Keratinocyte (primary cell): ENCODE measurements at regions not wholly inside any gene's neighbourhood (a gene's known extent, or its start where the extent isn't known, plus 50 kb on each side); places are given as distances from the start of the nearest gene placed in this dataset.

Experiments
- DNase-seq: peaks from one replicate; pipeline ENCODE4 v3.0.0-alpha.2; 2011; ENCODE audit warnings: low read depth, missing footprints, low spot score
- FAIRE-seq: peaks from 2 replicates; lab custom pipeline; 2011; peaks lifted over from hg19 to GRCh38; lab: Jason Lieb, UNC
- H2AFZ ChIP-seq: 2 replicates; pipeline ENCODE4 v1.6.0; 2012; ENCODE audit warnings: low read length, control low read depth, inconsistent platforms; ENCODE audit not compliant: control insufficient read depth
- H3K27ac ChIP-seq: 2 replicates; pipeline ENCODE4 v1.5.1; 2011; ENCODE audit warnings: low read length; ENCODE audit not compliant: control insufficient read depth, insufficient read depth
- H3K27me3 ChIP-seq: 3 replicates; pipeline ENCODE4 v1.6.0; 2011; ENCODE audit warnings: low read length; ENCODE audit not compliant: control insufficient read depth, insufficient read depth; ENCODE audit errors: extremely low read depth
- H3K36me3 ChIP-seq, 2 experiments: 2 replicates in 1 of 2; 3 replicates in 1 of 2; pipeline ENCODE4 v1.5.1; 2011; ENCODE audit warnings: low read length in 2 of 2, mild to moderate bottlenecking in 1 of 2; ENCODE audit not compliant: control insufficient read depth in 2 of 2, insufficient read depth in 2 of 2; ENCODE audit errors: extremely low read depth in 1 of 2
- H3K4me1 ChIP-seq: 3 replicates; pipeline ENCODE4 v1.5.1; 2011; ENCODE audit warnings: low read length; ENCODE audit not compliant: control insufficient read depth, insufficient read depth; ENCODE audit errors: extremely low read depth
- H3K4me2 ChIP-seq: 3 replicates; pipeline ENCODE4 v1.6.0; 2011; ENCODE audit warnings: low read depth, low read length; ENCODE audit not compliant: control insufficient read depth, insufficient read depth; ENCODE audit errors: extremely low read depth
- H3K4me3 ChIP-seq, 3 experiments: fragments of 200-600 bp in 1 of 3; sonication (generic) in 1 of 3; 2 replicates in 2 of 3; 3 replicates in 1 of 3; pipeline ENCODE4 v1.5.1; 2011 to 2016; ENCODE audit warnings: low read length in 3 of 3, mild to moderate bottlenecking in 3 of 3, control low read depth in 2 of 3, inconsistent platforms in 1 of 3, low read depth in 1 of 3, mixed read lengths in 1 of 3, mixed run types in 1 of 3, moderate library complexity in 1 of 3; ENCODE audit not compliant: control insufficient read depth in 2 of 3, insufficient read depth in 2 of 3; ENCODE audit errors: extremely low read depth in 1 of 3
- H3K79me2 ChIP-seq: 2 replicates; pipeline ENCODE4 v1.6.0; 2012; ENCODE audit warnings: low read length; ENCODE audit not compliant: control insufficient read depth, insufficient read depth
- H3K9ac ChIP-seq: 3 replicates; pipeline ENCODE4 v1.6.0; 2011; ENCODE audit warnings: low read length; ENCODE audit not compliant: control insufficient read depth, insufficient read depth; ENCODE audit errors: extremely low read depth
- H3K9me1 ChIP-seq: 3 replicates; pipeline ENCODE4 v1.6.0; 2011; ENCODE audit warnings: low read length; ENCODE audit not compliant: control insufficient read depth, insufficient read depth; ENCODE audit errors: extremely low read depth
- H3K9me3 ChIP-seq: 2 replicates; pipeline ENCODE4 v1.5.1; 2012; ENCODE audit warnings: low read depth, low read length; ENCODE audit not compliant: control insufficient read depth
- H4K20me1 ChIP-seq: 3 replicates; pipeline ENCODE4 v1.6.0; 2011; ENCODE audit warnings: low read length; ENCODE audit not compliant: control insufficient read depth, insufficient read depth; ENCODE audit errors: extremely low read depth
- EZH2 ChIP-seq: IDR thresholded peaks from one replicate; pipeline ENCODE4 v1.6.1; 2012; ENCODE audit warnings: inconsistent platforms, mild to moderate bottlenecking, low read length, moderate library complexity
- dilution Hi-C: fragments of 300-500 bp; cut with MboI; formaldehyde crosslinking; loops from one replicate; pipeline ENCODE4 v1.7.0; 2020; ENCODE audit warnings: low sequenced_read_pairs; ENCODE audit not compliant: extremely low pct_ligation_motif_present
- TF ChIP-seq, protein P1 (sequence below), 3 experiments: IDR thresholded peaks in 1 of 3; conservative IDR thresholded peaks in 1 of 3; optimal IDR thresholded peaks in 1 of 3; 2 replicates in 2 of 3; 3 replicates in 1 of 3; pipeline versions ENCODE3 to v1.5.1; 2011; ENCODE audit warnings: low read length in 3 of 3, mild to moderate bottlenecking in 3 of 3, moderate library complexity in 2 of 3, control low read depth in 1 of 3, inconsistent platforms in 1 of 3; ENCODE audit not compliant: insufficient read depth in 2 of 3; ENCODE audit errors: extremely low read depth in 1 of 3

DNA sequence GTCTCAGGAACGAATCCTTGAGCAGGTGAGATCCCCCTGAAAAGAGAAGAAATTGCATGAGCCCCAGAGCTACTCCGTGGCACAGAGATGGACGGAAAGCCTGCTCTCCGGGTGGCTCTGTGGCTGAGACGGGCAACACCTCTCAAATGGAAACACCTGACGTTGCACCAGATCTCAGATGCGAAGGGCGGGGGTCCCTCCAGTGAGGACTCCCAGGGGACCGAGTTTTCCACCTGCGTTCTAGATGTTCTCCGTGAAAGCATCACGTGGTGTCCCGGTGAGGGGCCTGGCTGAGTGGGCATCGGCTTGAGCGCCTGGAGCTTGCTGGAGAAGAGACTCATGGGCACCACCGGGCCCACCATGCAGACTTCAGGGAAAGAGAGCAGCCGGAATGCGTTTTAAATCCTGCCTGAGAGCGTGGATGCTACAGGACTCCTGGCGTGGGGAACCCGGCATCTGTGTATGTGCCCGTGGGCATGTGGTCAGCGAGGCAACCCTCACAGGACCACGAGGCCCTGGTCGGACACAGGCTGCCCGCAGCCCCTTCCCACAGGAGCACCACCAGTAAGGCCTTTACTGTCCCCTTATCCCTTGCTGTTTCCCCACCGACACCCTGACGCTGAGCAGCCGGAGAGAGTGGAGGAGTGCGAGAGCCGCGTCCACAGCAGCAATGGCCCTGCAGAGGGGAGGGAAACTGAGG is 378.4 kb upstream of the IRX4 start:
- TF ChIP-seq, protein P1, sequence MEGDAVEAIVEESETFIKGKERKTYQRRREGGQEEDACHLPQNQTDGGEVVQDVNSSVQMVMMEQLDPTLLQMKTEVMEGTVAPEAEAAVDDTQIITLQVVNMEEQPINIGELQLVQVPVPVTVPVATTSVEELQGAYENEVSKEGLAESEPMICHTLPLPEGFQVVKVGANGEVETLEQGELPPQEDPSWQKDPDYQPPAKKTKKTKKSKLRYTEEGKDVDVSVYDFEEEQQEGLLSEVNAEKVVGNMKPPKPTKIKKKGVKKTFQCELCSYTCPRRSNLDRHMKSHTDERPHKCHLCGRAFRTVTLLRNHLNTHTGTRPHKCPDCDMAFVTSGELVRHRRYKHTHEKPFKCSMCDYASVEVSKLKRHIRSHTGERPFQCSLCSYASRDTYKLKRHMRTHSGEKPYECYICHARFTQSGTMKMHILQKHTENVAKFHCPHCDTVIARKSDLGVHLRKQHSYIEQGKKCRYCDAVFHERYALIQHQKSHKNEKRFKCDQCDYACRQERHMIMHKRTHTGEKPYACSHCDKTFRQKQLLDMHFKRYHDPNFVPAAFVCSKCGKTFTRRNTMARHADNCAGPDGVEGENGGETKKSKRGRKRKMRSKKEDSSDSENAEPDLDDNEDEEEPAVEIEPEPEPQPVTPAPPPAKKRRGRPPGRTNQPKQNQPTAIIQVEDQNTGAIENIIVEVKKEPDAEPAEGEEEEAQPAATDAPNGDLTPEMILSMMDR (optimal IDR thresholded peaks at IDR 0.05 in 1 of 3, IDR thresholded peaks at IDR 0.05 in 1 of 3, conservative IDR thresholded peaks at IDR 0.05 in 1 of 3; ENCODE audit: extremely low read depth in 1 of 3, insufficient read depth in 2 of 3, low read length in 3 of 3) = no peak
- TF ChIP-seq EZH2 = no peak
- DNase-seq = no peak
- Histone ChIP-seq H3K4me3 (no peak overlapping the region), H3K79me2 (no peaks in the 10 kb centered on the region), H3K27me3 (no peaks in the 10 kb centered on the region), H3K4me2 (no peak overlapping the region), H3K27ac (no peak overlapping the region), H3K4me1 (no peaks in the 10 kb centered on the region), H2AFZ (no peak overlapping the region), H3K9me1 (no peaks in the 10 kb centered on the region), H3K9me3 (peaks cover 4% of the 10 kb centered on the region), H3K36me3 (no peaks in the 10 kb centered on the region), H4K20me1 (no peaks in the 10 kb centered on the region), H3K9ac (no peak overlapping the region)
- no peak for FAIRE-seq
- dilution Hi-C loops = no loop called here

DNA sequence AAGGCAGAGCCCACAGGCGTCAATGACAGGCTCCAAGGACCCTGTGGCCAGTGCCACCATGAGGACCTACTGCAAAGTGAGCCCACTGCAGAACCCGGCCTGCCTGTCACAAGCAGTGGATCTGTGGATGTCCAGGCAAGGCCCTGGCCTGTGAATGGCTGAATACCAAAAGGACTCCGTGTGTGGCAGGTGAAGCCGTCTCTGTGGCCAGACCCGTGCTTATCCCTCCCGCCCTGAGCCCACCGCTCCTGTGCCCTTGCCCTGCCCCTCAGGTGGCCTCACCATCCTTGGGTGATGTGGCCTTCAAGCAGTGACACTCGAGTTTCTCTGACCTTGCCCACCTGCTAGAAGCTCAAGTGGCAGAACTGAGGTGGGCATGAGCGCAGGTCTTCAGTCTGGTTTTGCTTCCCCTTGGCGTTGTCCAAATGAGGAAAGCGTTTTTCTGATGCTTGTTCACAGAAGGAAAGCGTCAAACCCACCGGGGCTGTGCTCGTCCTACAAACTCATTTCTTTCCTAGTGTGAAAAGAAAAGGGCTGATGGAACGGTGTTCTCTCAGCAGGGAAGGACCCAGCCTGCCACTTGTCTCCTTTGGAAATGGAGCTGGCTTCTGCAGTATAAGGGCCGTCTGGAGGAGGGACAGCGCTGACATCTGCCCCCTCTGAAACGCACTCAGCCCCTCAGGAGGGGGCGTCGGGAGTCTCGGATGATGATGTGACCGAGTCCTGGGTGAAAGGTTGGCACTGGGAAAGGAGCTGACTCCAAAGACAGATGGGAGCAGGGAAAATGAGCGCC is 377.7 kb upstream of the IRX4 start:
- TF ChIP-seq, protein P1 (optimal IDR thresholded peaks at IDR 0.05 in 1 of 3, IDR thresholded peaks at IDR 0.05 in 1 of 3, conservative IDR thresholded peaks at IDR 0.05 in 1 of 3; ENCODE audit: extremely low read depth in 1 of 3, insufficient read depth in 2 of 3, low read length in 3 of 3) = no peak
- no peak for TF ChIP-seq EZH2
- Histone ChIP-seq H3K36me3 (no peaks in the 10 kb centered on the region), H3K27me3 (no peaks in the 10 kb centered on the region), H3K9ac (no peak overlapping the region), H3K4me3 (no peak overlapping the region), H3K4me2 (no peak overlapping the region), H3K9me1 (no peaks in the 10 kb centered on the region), H3K27ac (no peak overlapping the region), H2AFZ (no peak overlapping the region), H4K20me1 (no peaks in the 10 kb centered on the region), H3K79me2 (no peaks in the 10 kb centered on the region), H3K4me1 (no peaks in the 10 kb centered on the region), H3K9me3 (peaks cover 4% of the 10 kb centered on the region)
- dilution Hi-C loops = no loop called here
- FAIRE-seq (no peak), DNase-seq (no peak)
